HUES64 (cell line): ENCODE measurements at regions not wholly inside any gene's neighbourhood (a gene's known extent, or its start where the extent isn't known, plus 50 kb on each side); places are given as distances from the start of the nearest gene placed in this dataset.
"Not testable (repeated sequence)": the region's sequence is repeated elsewhere in the genome, so short reads cannot be mapped to it uniquely, and the experiment has no call there.

Experiments used
- H3K27ac ChIP-seq: 2 replicates; pipeline ENCODE4 v1.7.0; 2013; ENCODE audit warnings: low read depth, low read length, inconsistent platforms
- H3K27me3 ChIP-seq: 2 replicates; pipeline ENCODE4 v1.6.1; 2013; ENCODE audit warnings: mild to moderate bottlenecking, low read length; ENCODE audit not compliant: insufficient read depth
- H3K36me3 ChIP-seq: 2 replicates; pipeline ENCODE4 v1.6.1; 2013; ENCODE audit warnings: mild to moderate bottlenecking, low read length; ENCODE audit not compliant: insufficient read depth
- H3K4me1 ChIP-seq: 2 replicates; pipeline ENCODE4 v1.6.1; 2013; ENCODE audit warnings: mild to moderate bottlenecking, low read length, moderate library complexity; ENCODE audit not compliant: insufficient read depth
- H3K4me3 ChIP-seq: 2 replicates; pipeline ENCODE4 v1.5.1; 2013; ENCODE audit warnings: mild to moderate bottlenecking, low read length, moderate library complexity
- H3K9ac ChIP-seq: 2 replicates; pipeline ENCODE4 v1.6.1; 2013; ENCODE audit warnings: mild to moderate bottlenecking, low read depth, low read length
- H3K9me3 ChIP-seq: 2 replicates; pipeline ENCODE4 v1.6.1; 2013; ENCODE audit warnings: low read depth, low read length; ENCODE audit not compliant: insufficient read depth
- WGBS: fragments of 150-250, 120-280 bp; methylation state at CpG from one replicate; pipeline ENCODE4 v1.1.7; 2013; ENCODE audit warnings: missing lambda C conversion rate; 5-methylcytosine and 5-hydroxymethylcytosine counted together

GRCh38 chr9:40999952-41000700 lies 128.4 kb downstream of the FOXD4L6 start:
- WGBS: 80% methylated on average over 8 of the region's 8 CpGs

GRCh38 chr9:40995490-40995889 lies 133.0 kb downstream of the FOXD4L6 start:
- WGBS: 86% methylated on average over 4 of the region's 4 CpGs
- H3K4me3 ChIP-seq, H3K27ac ChIP-seq, H3K27me3 ChIP-seq, H3K36me3 ChIP-seq, H3K9ac ChIP-seq, H3K4me1 ChIP-seq: not testable (repeated sequence)
- H3K9me3 ChIP-seq: peaks cover 12% of the 10 kb centered on the region

More at GRCh38 chr9:40999952-41000700, 128.4 kb downstream of the FOXD4L6 start:
- not testable (repeated sequence) for H3K9ac ChIP-seq, H3K4me3 ChIP-seq, H3K4me1 ChIP-seq, H3K27ac ChIP-seq, H3K27me3 ChIP-seq, H3K9me3 ChIP-seq, H3K36me3 ChIP-seq

- not testable (repeated sequence) for H3K27ac ChIP-seq, H3K4me1 ChIP-seq, H3K4me3 ChIP-seq, H3K36me3 ChIP-seq, H3K9ac ChIP-seq, H3K27me3 ChIP-seq
- WGBS: 89% methylated on average over 1 of the region's 2 CpGs
- peaks cover 10% of the 10 kb centered on the region for H3K9me3 ChIP-seq
These were observed 134.6 kb downstream of the FOXD4L6 start for GRCh38 chr9:40993842-40994241.

- WGBS: 100% methylated on average over 2 of the region's 4 CpGs
- not testable (repeated sequence) for H3K4me1 ChIP-seq, H3K27me3 ChIP-seq, H3K9ac ChIP-seq, H3K36me3 ChIP-seq, H3K27ac ChIP-seq
- Histone ChIP-seq H3K4me3 (peak overlapping the region; percentile 94), H3K9me3 (peaks cover 10% of the 10 kb centered on the region)
These were observed 135.1 kb downstream of the FOXD4L6 start for GRCh38 chr9:40993375-40993774.

GRCh38 chr9:40992472-40992821 lies 136.0 kb downstream of the FOXD4L6 start:
- WGBS: 15% methylated on average over 24 of the region's 25 CpGs
- not testable (repeated sequence) for H3K4me1 ChIP-seq, H3K36me3 ChIP-seq, H3K9me3 ChIP-seq, H3K27me3 ChIP-seq
- Histone ChIP-seq H3K9ac (peak overlapping the region; percentile 90), H3K27ac (peak overlapping the region; percentile 77), H3K4me3 (peak overlapping the region; percentile 94)

GRCh38 chr9:40991741-40992471 lies 136.6 kb downstream of the FOXD4L6 start:
- Histone ChIP-seq H3K4me3 (peak overlapping the region; percentile 94), H3K9ac (peak overlapping the region; percentile 90), H3K27ac (peak overlapping the region; percentile 77)
- not testable (repeated sequence) for H3K4me1 ChIP-seq, H3K27me3 ChIP-seq, H3K9me3 ChIP-seq, H3K36me3 ChIP-seq
- 20% methylated on average over 54 of the region's 54 CpGs for WGBS

GRCh38 chr9:40991100-40991740 lies 137.3 kb downstream of the FOXD4L6 start:
- not testable (repeated sequence) for H3K36me3 ChIP-seq, H3K27ac ChIP-seq, H3K9me3 ChIP-seq, H3K27me3 ChIP-seq, H3K4me1 ChIP-seq
- 67% methylated on average over 20 of the region's 20 CpGs for WGBS
- H3K9ac ChIP-seq: peak overlapping the region; percentile 84
- peak overlapping the region; percentile 94 for H3K4me3 ChIP-seq

- H3K4me3 ChIP-seq, H3K4me1 ChIP-seq, H3K36me3 ChIP-seq, H3K27ac ChIP-seq, H3K9ac ChIP-seq, H3K27me3 ChIP-seq, H3K9me3 ChIP-seq: not testable (repeated sequence)
- WGBS: 89% methylated on average over 2 of the region's 2 CpGs
These were observed 142.1 kb downstream of the FOXD4L6 start for GRCh38 chr9:40986332-40986731.

- not testable (repeated sequence) for H3K9ac ChIP-seq, H3K27ac ChIP-seq, H3K4me3 ChIP-seq, H3K4me1 ChIP-seq, H3K36me3 ChIP-seq, H3K9me3 ChIP-seq
- H3K27me3 ChIP-seq: peaks cover 20% of the 10 kb centered on the region
- 92% methylated on average over 16 of the region's 17 CpGs for WGBS
These were observed 153.1 kb downstream of the FOXD4L6 start for GRCh38 chr9:40975351-40975750.

- H3K9me3 ChIP-seq, H3K4me3 ChIP-seq, H3K4me1 ChIP-seq, H3K27ac ChIP-seq, H3K9ac ChIP-seq, H3K36me3 ChIP-seq: not testable (repeated sequence)
- 81% methylated on average over 7 of the region's 10 CpGs for WGBS
- H3K27me3 ChIP-seq: peaks cover 20% of the 10 kb centered on the region
These were observed 153.6 kb downstream of the FOXD4L6 start for GRCh38 chr9:40974912-40975311.

- peaks cover 13% of the 10 kb centered on the region for H3K27me3 ChIP-seq
- H3K9ac ChIP-seq, H3K36me3 ChIP-seq, H3K4me3 ChIP-seq, H3K27ac ChIP-seq, H3K9me3 ChIP-seq, H3K4me1 ChIP-seq: not testable (repeated sequence)
- 84% methylated on average over 2 of the region's 3 CpGs for WGBS
These were observed 156.7 kb downstream of the FOXD4L6 start for GRCh38 chr9:40971773-40972172.
